NCI-H524 treated with DMSO at 0.1 percent for 48 hours (cell line): ENCODE measurements at regions not wholly inside any gene's neighbourhood (a gene's known extent, or its start where the extent isn't known, plus 50 kb on each side); places are given as distances from the start of the nearest gene placed in this dataset.

ENCODE experiments used
- DNase-seq: peaks from one replicate; lab custom pipeline; 2025; lab: John Stamatoyannopoulos, UW

DNA sequence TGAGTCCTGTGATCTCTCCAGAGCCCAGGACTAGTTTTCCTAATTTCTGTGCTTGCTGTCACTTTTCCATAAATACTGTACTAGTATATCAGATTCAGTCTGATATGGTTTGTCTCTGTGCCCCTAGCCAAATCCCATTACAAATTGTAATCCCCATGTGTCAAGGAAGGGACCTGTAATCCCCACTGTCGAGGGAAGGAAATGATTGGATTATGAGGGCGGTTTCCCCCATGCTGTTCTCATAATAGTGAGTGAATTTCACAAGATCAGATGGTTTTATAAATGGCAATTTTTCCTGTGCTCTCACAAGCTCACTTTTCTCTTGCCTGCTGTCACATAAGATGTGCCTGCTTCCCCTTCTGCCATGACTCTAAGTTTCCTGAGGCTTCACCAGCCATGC, 54.8 kb upstream of the IFRD1 start:
- DNase-seq = peak; percentile 32

- no peak for DNase-seq
Measured at GRCh38 chr7:112395893-112396292, 54.4 kb upstream of the IFRD1 start.

DNA sequence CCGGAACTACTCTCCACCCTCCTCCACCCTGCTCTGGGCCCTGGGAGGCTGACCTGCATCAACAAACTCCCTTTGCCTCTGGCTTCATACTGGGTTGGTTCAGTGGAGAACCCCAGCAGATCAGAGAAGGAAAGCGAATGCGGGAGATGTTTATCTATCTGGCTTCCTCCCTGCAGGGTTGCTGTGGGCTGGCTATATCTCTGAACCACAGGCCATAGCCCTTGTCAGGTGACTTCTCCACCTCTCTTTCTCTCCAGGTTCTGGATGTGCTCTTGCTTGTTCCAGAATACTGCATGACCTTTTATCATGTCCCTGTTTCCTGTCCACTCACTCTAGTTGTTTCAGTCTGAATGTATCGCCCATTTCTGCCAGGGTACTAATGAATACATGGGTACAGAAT, 51.7 kb upstream of the IFRD1 start:
- DNase-seq = no peak

GRCh38 chr7:112399501-112399900, 50.8 kb upstream of the IFRD1 start:
- no peak for DNase-seq

DNA sequence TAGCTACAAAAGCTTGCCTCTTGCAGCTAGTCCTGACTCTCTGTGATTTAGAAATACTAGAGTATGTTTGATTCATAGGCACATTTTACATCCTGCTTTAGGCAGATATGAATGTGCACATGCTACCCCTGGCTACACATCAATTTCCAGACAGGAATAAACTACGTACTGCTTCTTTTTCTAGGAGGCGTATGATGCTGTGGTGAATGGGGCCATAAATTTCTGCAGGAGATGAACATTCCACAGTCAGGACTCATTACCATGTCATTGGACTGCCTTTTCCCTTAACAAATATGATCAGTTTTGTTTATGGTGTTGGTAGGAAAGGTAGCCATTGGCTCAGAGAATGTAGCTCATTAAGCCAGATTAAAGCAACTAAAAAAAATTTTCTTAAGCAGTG, 50.1 kb upstream of the IFRD1 start:
- DNase-seq = no peak
